Tibial nerve (tissue), 4 donors: ENCODE measurements at regions not wholly inside any gene's neighbourhood (a gene's known extent, or its start where the extent isn't known, plus 50 kb on each side); places are given as distances from the start of the nearest gene placed in this dataset.

ENCODE experiments used
- DNase-seq, 2 donors: peaks; one replicate each; pipeline ENCODE4 v3.0.0-alpha.2; 2019; ENCODE audit warnings: low spot score in 2 of 2
- H3K27ac ChIP-seq, 4 donors: fragments of 200-600 bp; sonication (generic) in 3 of 4; one replicate each; pipeline ENCODE4 v1.5.1; 2017 to 2019; ENCODE audit warnings: mild to moderate bottlenecking in 1 of 4
- H3K27me3 ChIP-seq, 2 donors: fragments of 200-600 bp; sonication (generic) in 1 of 2; one replicate each; pipeline versions ENCODE4 v1.5.1 to v1.6.0; 2017 to 2019
- H3K36me3 ChIP-seq, 3 donors: fragments of 200-600 bp; sonication (generic); one replicate each; pipeline ENCODE4 v1.5.1; 2018 to 2019
- H3K4me1 ChIP-seq, 4 donors: fragments of 200-600 bp; sonication (generic) in 3 of 4; one replicate each; pipeline ENCODE4 v1.5.1; 2017 to 2019
- H3K4me3 ChIP-seq, 4 donors: fragments of 200-600 bp; sonication (generic) in 3 of 4; one replicate each; pipeline ENCODE4 v1.5.1; 2017 to 2019; ENCODE audit warnings: mild to moderate bottlenecking in 1 of 4, moderate library complexity in 1 of 4
- H3K9me3 ChIP-seq, 4 donors: fragments of 200-600 bp; sonication (generic) in 3 of 4; one replicate each; pipeline ENCODE4 v1.5.1; 2017 to 2019
- EP300 ChIP-seq, 2 donors: sonication (generic); formaldehyde crosslinking; IDR thresholded peaks; one replicate each; pipeline ENCODE4 v1.6.1; 2017; ENCODE audit warnings: antibody characterized with exemption in 2 of 2, mild to moderate bottlenecking in 1 of 2
- POLR2A ChIP-seq, 2 donors: fragments of 450-650 bp; IDR thresholded peaks; one replicate each; pipeline ENCODE4 v1.6.1; 2017; ENCODE audit warnings: antibody characterized with exemption in 2 of 2, mild to moderate bottlenecking in 2 of 2, moderate library complexity in 2 of 2
- WGBS, 2 donors: methylation state at CpG; one replicate each; pipeline ENCODE4 v1.1.5; 2018; 5-methylcytosine and 5-hydroxymethylcytosine counted together
- TF ChIP-seq, protein P1 (sequence below), 5 experiments: fragments of 200-600 bp in 3 of 5; fragments of 450-650 bp in 2 of 5; sonication (generic) in 3 of 5; IDR thresholded peaks; one replicate each; pipeline ENCODE4 v1.5.1; 2016 to 2019; ENCODE audit warnings: antibody characterized with exemption in 5 of 5, mild to moderate bottlenecking in 3 of 5, moderate library complexity in 2 of 5

DNA sequence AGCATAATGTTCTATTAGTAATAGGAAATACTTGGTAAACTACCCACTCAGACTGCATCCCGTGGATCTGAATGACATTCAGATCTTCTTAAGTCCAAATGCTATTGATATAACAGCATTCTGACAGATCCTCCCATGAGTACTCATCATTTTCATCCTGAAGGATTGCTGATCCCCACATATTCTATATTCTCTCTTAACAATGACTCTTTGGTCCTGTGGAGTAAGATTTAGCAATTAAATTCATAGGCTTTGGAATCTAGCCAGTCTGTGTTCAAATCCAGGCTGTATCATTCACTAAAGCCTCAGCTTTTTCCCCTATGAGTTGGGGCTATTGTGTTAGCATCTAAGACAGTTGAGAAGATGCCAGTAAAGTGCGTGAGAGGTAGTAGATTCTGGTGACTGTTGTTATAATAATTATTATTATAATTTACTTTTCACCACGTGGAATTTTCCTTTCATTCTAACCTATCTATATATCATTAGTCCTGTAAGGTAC is 591.3 kb upstream of the SYT4 start:
- Histone ChIP-seq H3K27ac (peak overlapping the region in 1 of 4 donors; percentile 66), H3K27me3 (no peaks in the 10 kb centered on the region), H3K36me3 (no peaks in the 10 kb centered on the region), H3K4me3 (no peak overlapping the region), H3K9me3 (no peaks in the 10 kb centered on the region), H3K4me1 (peaks cover 0 to 21% (median 0%) of the 10 kb centered on the region in 4 donors)
- no peak for DNase-seq
- WGBS, 2 donors: 34 to 48% methylated on average over 3 of the region's 3 CpGs
- TF ChIP-seq, protein P1, sequence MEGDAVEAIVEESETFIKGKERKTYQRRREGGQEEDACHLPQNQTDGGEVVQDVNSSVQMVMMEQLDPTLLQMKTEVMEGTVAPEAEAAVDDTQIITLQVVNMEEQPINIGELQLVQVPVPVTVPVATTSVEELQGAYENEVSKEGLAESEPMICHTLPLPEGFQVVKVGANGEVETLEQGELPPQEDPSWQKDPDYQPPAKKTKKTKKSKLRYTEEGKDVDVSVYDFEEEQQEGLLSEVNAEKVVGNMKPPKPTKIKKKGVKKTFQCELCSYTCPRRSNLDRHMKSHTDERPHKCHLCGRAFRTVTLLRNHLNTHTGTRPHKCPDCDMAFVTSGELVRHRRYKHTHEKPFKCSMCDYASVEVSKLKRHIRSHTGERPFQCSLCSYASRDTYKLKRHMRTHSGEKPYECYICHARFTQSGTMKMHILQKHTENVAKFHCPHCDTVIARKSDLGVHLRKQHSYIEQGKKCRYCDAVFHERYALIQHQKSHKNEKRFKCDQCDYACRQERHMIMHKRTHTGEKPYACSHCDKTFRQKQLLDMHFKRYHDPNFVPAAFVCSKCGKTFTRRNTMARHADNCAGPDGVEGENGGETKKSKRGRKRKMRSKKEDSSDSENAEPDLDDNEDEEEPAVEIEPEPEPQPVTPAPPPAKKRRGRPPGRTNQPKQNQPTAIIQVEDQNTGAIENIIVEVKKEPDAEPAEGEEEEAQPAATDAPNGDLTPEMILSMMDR (IDR thresholded peaks at IDR 0.05): no peak
- no peak for TF ChIP-seq EP300 (IDR thresholded peaks at IDR 0.05)
- no peak for TF ChIP-seq POLR2A (IDR thresholded peaks at IDR 0.05)

DNA sequence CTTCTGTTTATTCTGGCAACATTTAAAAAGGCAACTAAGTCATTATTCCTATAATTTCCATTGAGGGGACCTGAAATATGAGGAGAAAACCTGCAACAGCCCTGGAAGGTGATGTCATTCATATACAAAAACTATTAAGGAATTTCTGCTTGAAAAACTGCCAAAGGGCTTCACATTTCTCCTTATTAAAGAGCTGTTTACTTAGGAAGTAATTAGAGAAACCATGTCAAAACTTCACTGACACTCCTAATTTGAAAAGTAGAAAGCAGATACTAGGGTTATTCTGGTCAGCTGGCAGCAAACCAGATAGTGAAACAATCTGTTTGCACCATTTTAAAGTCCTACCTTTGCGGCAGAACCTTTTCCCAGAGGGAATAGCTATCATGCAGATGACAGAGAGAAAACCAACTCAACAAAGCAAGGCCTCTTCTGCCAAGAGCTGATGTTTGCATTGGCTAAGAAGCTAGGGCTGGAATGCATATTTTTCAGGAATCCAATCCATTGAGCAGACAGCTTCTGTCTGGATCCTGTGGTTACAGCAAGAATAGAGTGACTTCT is 592.2 kb upstream of the SYT4 start:
- H3K27me3 ChIP-seq: no peaks in the 10 kb centered on the region

DNA sequence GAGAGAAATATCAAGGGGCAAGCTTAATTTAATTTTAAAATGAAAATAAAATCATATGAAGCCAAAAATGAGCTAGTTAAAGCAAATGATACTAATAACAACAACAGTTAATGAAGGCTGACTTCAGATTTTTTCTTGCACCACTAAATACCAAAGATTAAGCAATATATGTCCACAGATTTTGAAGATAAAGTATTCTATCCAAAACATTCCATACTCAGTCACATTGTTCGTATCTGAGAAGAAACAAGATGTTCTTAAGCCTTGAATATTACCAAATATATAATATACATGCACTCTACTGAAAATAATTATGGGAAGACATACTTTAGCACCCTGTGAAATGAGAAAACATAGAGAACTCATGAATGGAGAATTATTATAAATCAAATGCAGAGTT is 593.3 kb upstream of the SYT4 start:
- peaks cover 0 to 20% (median 0%) of the 10 kb centered on the region in 4 donors for H3K4me1 ChIP-seq
- no peak for DNase-seq
- 68 to 77% methylated on average over 1 of the region's 1 CpG for WGBS, 2 donors
- no peaks in the 10 kb centered on the region for H3K9me3 ChIP-seq
- no peaks in the 10 kb centered on the region for H3K27me3 ChIP-seq
- TF ChIP-seq, protein P1 (IDR thresholded peaks at IDR 0.05): no peak
- no peak for TF ChIP-seq EP300 (IDR thresholded peaks at IDR 0.05)
- no peak overlapping the region for H3K4me3 ChIP-seq
- no peak overlapping the region for H3K27ac ChIP-seq
- H3K36me3 ChIP-seq: no peaks in the 10 kb centered on the region

More for the DNA sequence above, 592.2 kb upstream of the SYT4 start:
- no peak for TF ChIP-seq EP300 (IDR thresholded peaks at IDR 0.05)
- TF ChIP-seq, protein P1 (IDR thresholded peaks at IDR 0.05): no peak
- TF ChIP-seq POLR2A (IDR thresholded peaks at IDR 0.05): no peak
- DNase-seq: no peak
- Histone ChIP-seq H3K36me3 (no peaks in the 10 kb centered on the region), H3K9me3 (no peaks in the 10 kb centered on the region), H3K27ac (peak overlapping the region in 2 of 4 donors; percentile 62 to 66), H3K4me1 (peaks cover 0 to 17% (median 0%) of the 10 kb centered on the region in 4 donors), H3K4me3 (no peak overlapping the region)
- WGBS, 2 donors: 33 to 47% methylated on average over 1 of the region's 1 CpG

DNA sequence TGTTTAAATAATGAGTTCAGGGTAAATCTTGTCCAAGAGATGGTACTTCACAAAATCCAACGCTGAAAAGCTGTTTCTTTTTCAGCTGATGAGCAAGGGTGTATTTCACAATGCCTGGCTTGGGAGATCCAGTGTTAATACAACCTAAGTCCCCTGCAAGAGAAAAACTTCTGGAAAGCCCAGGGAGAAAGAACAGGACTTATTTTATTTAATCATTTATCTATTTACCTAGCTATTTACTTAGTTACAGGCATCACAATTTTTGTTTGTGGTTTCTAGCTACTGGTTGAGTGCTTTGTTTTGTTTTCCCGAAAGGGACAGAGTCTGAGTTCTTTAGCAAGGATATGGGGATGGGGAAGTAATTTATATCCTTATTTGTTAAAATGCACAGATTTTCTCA is 598.2 kb upstream of the SYT4 start:
- TF ChIP-seq, protein P1 (IDR thresholded peaks at IDR 0.05): no peak
- TF ChIP-seq EP300 (IDR thresholded peaks at IDR 0.05) (no peak), POLR2A (IDR thresholded peaks at IDR 0.05) (no peak)
- Histone ChIP-seq H3K27me3 (no peaks in the 10 kb centered on the region), H3K27ac (peak overlapping the region in 2 of 4 donors; percentile 32 to 57), H3K4me3 (no peak overlapping the region), H3K36me3 (no peaks in the 10 kb centered on the region), H3K9me3 (no peaks in the 10 kb centered on the region), H3K4me1 (peaks cover 0 to 18% (median 0%) of the 10 kb centered on the region in 4 donors)
- DNase-seq: no peak
- WGBS, 2 donors: 53 to 56% methylated on average over 2 of the region's 2 CpGs

DNA sequence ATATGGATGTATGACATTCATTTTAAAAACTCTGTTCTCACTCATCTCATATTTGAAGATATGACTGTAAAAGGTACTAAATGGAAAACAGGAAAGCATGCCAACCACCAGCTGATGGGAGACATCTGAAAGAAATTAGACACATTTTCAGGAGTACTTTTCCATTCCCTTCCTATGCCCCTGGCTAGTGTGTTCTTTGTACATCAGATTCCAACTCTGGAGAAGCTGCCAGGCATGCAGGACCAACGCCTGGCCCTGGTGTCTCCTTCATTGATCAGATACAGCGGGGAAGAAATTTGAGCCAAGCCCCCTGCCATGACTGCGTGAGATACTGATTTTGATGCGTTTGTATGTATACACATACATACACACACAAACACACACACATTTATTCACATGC is 599.0 kb upstream of the SYT4 start:
- no peaks in the 10 kb centered on the region for H3K9me3 ChIP-seq
- no peak for TF ChIP-seq POLR2A (IDR thresholded peaks at IDR 0.05)
- no peak for TF ChIP-seq EP300 (IDR thresholded peaks at IDR 0.05)
- TF ChIP-seq, protein P1 (IDR thresholded peaks at IDR 0.05): no peak
- H3K4me1 ChIP-seq: peaks cover 0 to 18% (median 0%) of the 10 kb centered on the region in 4 donors
- peak overlapping the region in 2 of 4 donors; percentile 10 to 57 for H3K27ac ChIP-seq
- no peak for DNase-seq
- no peaks in the 10 kb centered on the region for H3K36me3 ChIP-seq
- WGBS, 2 donors: 69 to 79% methylated on average over 4 of the region's 4 CpGs
- no peaks in the 10 kb centered on the region for H3K27me3 ChIP-seq
- H3K4me3 ChIP-seq: no peak overlapping the region
